Endodermal cell (in vitro differentiated cells): ENCODE measurements at regions not wholly inside any gene's neighbourhood (a gene's known extent, or its start where the extent isn't known, plus 50 kb on each side); places are given as distances from the start of the nearest gene placed in this dataset.

Source experiments
- DNase-seq: peaks from one replicate; pipeline ENCODE4 v3.0.0-alpha.2; 2017
- H3K27ac ChIP-seq: 2 replicates; pipeline ENCODE4 v1.5.1; 2013; ENCODE audit warnings: mild to moderate bottlenecking, low read depth, low read length, moderate library complexity
- H3K27me3 ChIP-seq: 2 replicates; pipeline ENCODE4 v1.6.1; 2013; ENCODE audit warnings: mild to moderate bottlenecking, low read length, moderate library complexity; ENCODE audit not compliant: insufficient read depth, control insufficient read depth, poor library complexity, severe bottlenecking
- H3K36me3 ChIP-seq: 2 replicates; pipeline ENCODE4 v1.7.0; 2013; ENCODE audit warnings: mild to moderate bottlenecking, low read length, moderate library complexity; ENCODE audit not compliant: control insufficient read depth, insufficient read depth
- H3K4me1 ChIP-seq: one replicate; pipeline ENCODE4 v1.7.0; 2013; ENCODE audit warnings: low read length; ENCODE audit not compliant: control insufficient read depth, insufficient read depth
- H3K4me3 ChIP-seq: 2 replicates; pipeline ENCODE4 v1.5.1; 2013; ENCODE audit warnings: mild to moderate bottlenecking, low read length, moderate library complexity
- H3K9ac ChIP-seq: 2 replicates; pipeline ENCODE4 v1.6.1; 2013; ENCODE audit warnings: mild to moderate bottlenecking, low read length, moderate library complexity; ENCODE audit not compliant: poor library complexity, severe bottlenecking; ENCODE audit errors: extremely low read depth
- H3K9me3 ChIP-seq: 2 replicates; pipeline ENCODE4 v1.6.1; 2013; ENCODE audit warnings: mild to moderate bottlenecking, low read length, moderate library complexity; ENCODE audit not compliant: control insufficient read depth
- H3K27ac Mint-ChIP-seq: 2 replicates; pipeline ENCODE4 v1.8.0; 2020; ENCODE audit warnings: mixed read lengths
- H3K27me3 Mint-ChIP-seq: 2 replicates; pipeline ENCODE4 v1.8.0; 2021; ENCODE audit warnings: mild to moderate bottlenecking, mixed read lengths; ENCODE audit not compliant: insufficient read depth
- H3K36me3 Mint-ChIP-seq: 2 replicates; pipeline ENCODE4 v1.8.0; 2020; ENCODE audit warnings: low read depth, mixed read lengths
- H3K4me1 Mint-ChIP-seq: 2 replicates; pipeline ENCODE4 v1.8.0; 2020; ENCODE audit warnings: mixed read lengths
- H3K4me3 Mint-ChIP-seq: 2 replicates; pipeline ENCODE4 v1.8.0; 2020; ENCODE audit warnings: mild to moderate bottlenecking, moderate library complexity, mixed read lengths
- H3K9me3 Mint-ChIP-seq: 2 replicates; pipeline ENCODE4 v1.8.0; 2020; ENCODE audit warnings: mild to moderate bottlenecking, mixed read lengths
- WGBS, 2 experiments: methylation state at CpG; one replicate each; pipeline versions ENCODE4 v1.1.5 to v1.1.7; 2013; ENCODE audit warnings: missing lambda C conversion rate in 2 of 2, mixed read lengths in 1 of 2; ENCODE audit not compliant: insufficient coverage in 1 of 2, insufficient read length in 1 of 2; 5-methylcytosine and 5-hydroxymethylcytosine counted together
- TF ChIP-seq, protein P1 (sequence below): fragments of 200-600 bp; sonication (generic); conservative IDR thresholded peaks from 2 replicates; pipeline ENCODE4 v1.5.0; 2021; ENCODE audit warnings: antibody characterized with exemption, mild to moderate bottlenecking

DNA sequence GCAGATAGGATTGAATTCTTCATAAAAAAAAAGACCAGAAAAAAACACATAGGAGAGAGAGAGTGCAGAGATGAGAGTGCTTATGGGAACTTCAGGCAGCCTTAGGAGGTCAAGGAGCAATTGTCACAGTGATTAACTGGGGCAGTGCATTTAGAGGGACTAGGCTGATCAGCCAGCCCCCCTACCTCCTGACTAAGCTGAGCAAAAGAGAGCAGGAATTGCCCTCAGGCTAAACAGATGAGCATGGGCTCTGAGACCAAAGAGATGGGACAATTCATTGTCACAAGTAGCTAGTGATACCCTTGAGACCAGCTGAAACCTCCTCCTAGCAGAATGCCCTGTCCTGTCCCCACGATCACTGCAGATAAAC lies 124.0 kb downstream of the BTG1 start:
- Histone ChIP-seq H3K9me3 (no peaks in the 10 kb centered on the region), H3K9ac (no peak overlapping the region), H3K4me1 (peaks cover 4% of the 10 kb centered on the region), H3K4me3 (no peak overlapping the region), H3K27ac (peak overlapping the region; percentile 61), H3K27me3 (no peaks in the 10 kb centered on the region), H3K36me3 (no peaks in the 10 kb centered on the region)
- no peaks in the 10 kb centered on the region for H3K36me3 Mint-ChIP-seq
- no peak overlapping the region for H3K27ac Mint-ChIP-seq
- no peaks in the 10 kb centered on the region for H3K27me3 Mint-ChIP-seq
- 63% methylated on average over 1 of the region's 1 CpG; no CpG with 5 or more reads in 1 of the 2 experiments for WGBS, 2 experiments
- no peak overlapping the region for H3K4me3 Mint-ChIP-seq
- peak; percentile 85 for DNase-seq
- TF ChIP-seq, protein P1, sequence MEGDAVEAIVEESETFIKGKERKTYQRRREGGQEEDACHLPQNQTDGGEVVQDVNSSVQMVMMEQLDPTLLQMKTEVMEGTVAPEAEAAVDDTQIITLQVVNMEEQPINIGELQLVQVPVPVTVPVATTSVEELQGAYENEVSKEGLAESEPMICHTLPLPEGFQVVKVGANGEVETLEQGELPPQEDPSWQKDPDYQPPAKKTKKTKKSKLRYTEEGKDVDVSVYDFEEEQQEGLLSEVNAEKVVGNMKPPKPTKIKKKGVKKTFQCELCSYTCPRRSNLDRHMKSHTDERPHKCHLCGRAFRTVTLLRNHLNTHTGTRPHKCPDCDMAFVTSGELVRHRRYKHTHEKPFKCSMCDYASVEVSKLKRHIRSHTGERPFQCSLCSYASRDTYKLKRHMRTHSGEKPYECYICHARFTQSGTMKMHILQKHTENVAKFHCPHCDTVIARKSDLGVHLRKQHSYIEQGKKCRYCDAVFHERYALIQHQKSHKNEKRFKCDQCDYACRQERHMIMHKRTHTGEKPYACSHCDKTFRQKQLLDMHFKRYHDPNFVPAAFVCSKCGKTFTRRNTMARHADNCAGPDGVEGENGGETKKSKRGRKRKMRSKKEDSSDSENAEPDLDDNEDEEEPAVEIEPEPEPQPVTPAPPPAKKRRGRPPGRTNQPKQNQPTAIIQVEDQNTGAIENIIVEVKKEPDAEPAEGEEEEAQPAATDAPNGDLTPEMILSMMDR, result no peak
- H3K9me3 Mint-ChIP-seq, result peaks cover 2% of the 10 kb centered on the region
- H3K4me1 Mint-ChIP-seq, result peaks cover 12% of the 10 kb centered on the region

DNA sequence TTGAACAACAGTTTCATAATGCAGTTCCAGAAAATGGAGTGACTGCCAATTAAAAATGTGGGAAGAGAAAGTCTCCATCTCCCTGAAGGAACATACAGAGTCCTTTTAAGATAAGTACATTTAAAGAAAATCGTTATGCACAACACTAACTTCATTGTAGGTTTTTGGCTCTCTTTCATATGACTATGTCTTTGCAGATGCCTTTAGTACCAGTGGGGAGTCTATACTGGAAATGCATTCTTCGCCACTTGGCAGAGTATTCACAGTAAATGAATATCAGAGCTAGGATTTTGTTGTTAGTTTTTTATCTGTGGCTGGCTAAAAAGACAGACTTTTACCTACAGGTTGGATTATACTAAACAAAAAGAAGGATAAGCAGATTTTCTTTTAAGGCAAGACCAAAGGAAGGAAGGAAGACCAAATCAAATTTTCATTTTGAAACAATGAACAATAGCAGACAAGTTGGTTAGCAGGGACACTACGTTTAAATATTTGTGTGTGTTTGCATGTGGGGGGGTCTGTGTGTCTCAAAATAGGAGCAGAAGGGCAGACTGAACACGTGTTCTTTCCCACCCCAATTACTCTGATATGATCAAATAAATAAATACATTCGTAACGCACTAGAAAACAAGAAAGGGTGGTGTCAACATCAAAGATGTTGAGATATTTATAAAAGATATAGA lies 124.5 kb downstream of the BTG1 start:
- peak overlapping the region; percentile 61 for H3K27ac ChIP-seq
- H3K4me1 ChIP-seq, result peaks cover 4% of the 10 kb centered on the region
- H3K27me3 ChIP-seq, result no peaks in the 10 kb centered on the region
- H3K4me3 Mint-ChIP-seq, result no peak overlapping the region
- peaks cover 2% of the 10 kb centered on the region for H3K9me3 Mint-ChIP-seq
- H3K27me3 Mint-ChIP-seq, result no peaks in the 10 kb centered on the region
- no peaks in the 10 kb centered on the region for H3K9me3 ChIP-seq
- H3K36me3 ChIP-seq, result no peaks in the 10 kb centered on the region
- TF ChIP-seq, protein P1, result no peak
- no peak overlapping the region for H3K27ac Mint-ChIP-seq
- H3K4me1 Mint-ChIP-seq, result peaks cover 12% of the 10 kb centered on the region
- no peak for DNase-seq
- H3K36me3 Mint-ChIP-seq, result no peaks in the 10 kb centered on the region
- H3K4me3 ChIP-seq, result no peak overlapping the region
- 67 to 80% methylated on average over 1 to 5 of the region's 6 CpGs for WGBS, 2 experiments
- H3K9ac ChIP-seq, result no peak overlapping the region

DNA sequence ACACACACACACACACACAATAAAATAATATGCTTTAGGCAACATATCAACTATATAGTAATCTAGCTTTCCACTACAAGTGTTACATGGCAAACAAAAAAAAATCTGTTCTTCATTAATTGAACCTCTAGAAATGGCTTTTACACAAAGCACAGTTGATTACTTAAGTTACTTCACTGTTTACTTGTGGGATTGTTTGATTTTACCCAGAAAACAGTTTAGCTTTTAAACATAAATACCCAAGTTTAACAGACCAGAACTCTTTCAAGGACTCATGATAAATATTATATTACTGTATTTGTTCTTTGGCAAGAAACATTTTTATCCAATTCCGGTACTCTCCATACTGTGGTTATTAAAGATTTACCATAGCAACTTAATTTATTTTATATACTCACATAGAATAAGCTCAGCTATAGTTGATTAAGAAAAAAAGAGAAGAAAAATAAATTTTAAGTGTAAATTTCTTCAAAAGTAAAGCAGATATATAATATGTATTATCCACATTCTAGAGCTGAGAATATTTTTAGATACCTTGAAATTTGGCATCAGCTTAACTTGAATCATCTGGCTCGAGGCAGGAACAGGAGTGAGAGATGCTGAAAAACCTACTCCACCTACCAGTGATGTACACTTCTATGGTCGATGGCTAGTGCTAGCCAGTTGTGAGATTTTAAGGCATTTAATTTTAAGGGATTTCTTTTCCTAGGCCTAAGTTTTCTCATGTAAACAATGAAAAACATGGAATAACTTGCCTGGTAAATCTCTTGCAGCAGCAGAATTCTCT lies 126.0 kb downstream of the BTG1 start:
- Mint-ChIP-seq H3K27me3 (no peaks in the 10 kb centered on the region), H3K27ac (peak overlapping the region; percentile 48), H3K36me3 (no peaks in the 10 kb centered on the region), H3K4me3 (no peak overlapping the region), H3K9me3 (peaks cover 4% of the 10 kb centered on the region), H3K4me1 (peaks cover 12% of the 10 kb centered on the region)
- no peak for DNase-seq
- peaks cover 4% of the 10 kb centered on the region for H3K4me1 ChIP-seq
- no peaks in the 10 kb centered on the region for H3K9me3 ChIP-seq
- WGBS, 2 experiments, result 95 to 100% methylated on average over 1 to 2 of the region's 3 CpGs
- H3K4me3 ChIP-seq, result no peak overlapping the region
- no peaks in the 10 kb centered on the region for H3K27me3 ChIP-seq
- H3K9ac ChIP-seq, result no peak overlapping the region
- no peak overlapping the region for H3K27ac ChIP-seq
- H3K36me3 ChIP-seq, result no peaks in the 10 kb centered on the region
- TF ChIP-seq, protein P1, result no peak
